ENCODE measurements at regions not wholly inside any gene's neighbourhood (a gene's known extent, or its start where the extent isn't known, plus 50 kb on each side); places are given as distances from the start of the nearest gene placed in this dataset.

GRCh38 chr5:7190712-7191250, 205.2 kb upstream of the ADCY2 start:
- TF ChIP-seq CTCF (IDR thresholded peaks at IDR 0.05; ENCODE audit: poor library complexity) (no peak), EZH2phosphoT487 (IDR thresholded peaks at IDR 0.05; ENCODE audit: low read depth, severe bottlenecking, unreplicated experiment) (no peak)
